ENCODE measurements at regions not wholly inside any gene's neighbourhood (a gene's known extent, or its start where the extent isn't known, plus 50 kb on each side); places are given as distances from the start of the nearest gene placed in this dataset.

DNA sequence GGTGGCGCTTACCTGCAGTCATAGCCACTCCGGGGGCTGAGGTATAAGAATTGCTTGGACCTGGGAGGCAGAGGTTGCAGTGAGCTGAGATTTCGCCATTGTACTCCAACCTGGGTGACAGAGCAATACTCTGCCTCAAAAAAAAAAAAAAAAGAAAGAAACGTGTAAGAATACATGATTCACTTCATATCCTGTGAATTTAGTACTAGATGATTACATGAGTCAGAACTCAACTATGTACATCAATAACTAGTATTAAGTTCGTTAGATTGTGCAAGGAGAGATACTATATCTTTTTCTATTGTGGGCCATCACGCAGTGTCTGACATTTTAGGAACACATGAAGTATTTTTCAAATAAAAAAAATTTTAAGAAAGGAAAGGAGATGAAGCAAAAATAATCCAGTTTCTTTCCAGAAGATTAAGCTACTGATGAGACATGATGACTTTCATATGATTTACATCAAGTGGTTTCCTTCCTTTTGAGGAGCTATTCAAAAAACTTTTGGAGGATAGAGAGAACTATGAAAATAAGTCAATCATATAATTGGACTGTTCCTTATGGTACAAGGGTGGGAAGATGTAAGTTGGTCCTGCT, 64.7 kb upstream of the EXOC1L start:
- no peak for DNase-seq

DNA sequence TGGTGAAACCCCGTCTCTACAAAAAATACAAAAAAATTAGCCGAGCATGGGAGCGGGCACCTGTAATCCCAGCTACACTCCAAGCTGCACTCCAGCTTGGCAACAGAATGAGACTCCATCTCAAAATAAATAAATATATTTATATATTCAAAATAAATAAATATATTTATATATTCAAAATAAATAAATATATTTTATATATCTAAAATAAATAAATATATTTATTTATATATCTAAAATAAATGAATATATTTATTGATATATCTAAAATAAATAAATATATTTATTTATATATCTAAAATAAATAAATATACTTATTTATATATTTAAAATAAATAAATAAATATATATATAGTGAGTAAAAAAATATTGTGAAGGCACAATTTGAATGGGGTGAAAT, 63.4 kb upstream of the EXOC1L start:
- DNase-seq = no peak

DNA sequence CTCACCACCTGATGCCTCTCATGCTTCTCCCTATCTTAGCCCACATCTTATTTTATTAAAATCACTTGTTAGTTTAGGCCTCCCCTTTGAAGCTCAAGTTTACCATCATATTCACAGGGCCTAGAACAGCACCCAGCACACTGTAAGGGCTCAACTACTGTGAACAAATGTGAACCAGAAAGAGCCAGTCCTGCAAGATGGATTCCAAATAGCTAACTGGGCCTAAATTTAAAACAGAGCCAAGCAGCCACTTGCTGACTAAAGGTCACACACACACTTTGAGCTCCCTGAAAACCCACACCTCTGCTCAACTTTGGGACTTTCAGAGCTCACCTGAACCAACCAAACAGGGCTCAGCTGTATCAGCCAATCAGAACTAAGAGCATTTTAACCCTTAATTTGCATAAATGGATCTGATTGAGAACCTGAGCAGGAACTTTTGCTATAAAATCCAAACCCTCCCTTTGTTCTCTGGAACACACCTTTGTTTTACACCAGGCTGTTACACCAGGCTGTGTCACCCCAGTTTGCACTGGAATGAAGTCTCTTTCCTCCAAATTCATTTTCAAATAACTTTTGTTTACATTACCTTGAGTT, 62.1 kb upstream of the EXOC1L start:
- no peak for DNase-seq

DNA sequence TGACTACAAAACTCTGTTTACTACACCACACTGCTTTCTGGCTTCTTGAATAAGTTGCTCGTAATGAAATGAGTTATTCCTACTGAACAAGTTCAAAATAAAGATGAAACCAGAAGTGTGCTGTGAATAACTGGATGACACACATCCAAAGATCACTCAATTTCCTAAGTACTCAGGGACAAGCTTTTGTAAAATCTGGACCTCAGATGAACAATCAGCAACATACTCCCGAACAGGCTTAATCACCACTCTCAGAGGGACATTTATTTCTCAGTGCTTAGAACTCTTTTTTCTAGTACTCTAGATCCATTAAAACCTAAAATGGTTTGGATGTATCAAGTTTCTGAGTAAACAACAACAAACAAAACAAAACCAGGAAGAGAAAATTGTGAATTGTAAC, 61.5 kb upstream of the EXOC1L start:
- DNase-seq = no peak

DNA sequence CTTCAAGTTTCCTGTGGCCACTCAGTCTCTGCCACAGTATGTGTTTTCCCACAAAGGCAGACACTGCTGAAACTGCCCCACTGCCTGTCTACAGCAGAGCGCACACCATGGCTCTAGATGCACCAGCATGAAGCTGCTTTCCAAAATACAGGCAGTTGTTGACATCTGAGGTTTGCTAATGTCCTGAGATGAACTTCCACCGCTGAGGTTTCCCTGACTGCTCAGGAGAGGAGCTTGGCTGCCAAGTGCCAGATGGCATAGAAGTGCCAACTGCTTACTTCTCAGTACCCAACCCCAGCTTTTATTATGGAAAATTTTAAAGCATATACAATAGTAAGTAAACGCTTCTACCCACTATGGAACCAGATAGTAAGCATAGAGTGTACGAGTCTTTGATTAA, 61.0 kb upstream of the EXOC1L start:
- no peak for DNase-seq

DNA sequence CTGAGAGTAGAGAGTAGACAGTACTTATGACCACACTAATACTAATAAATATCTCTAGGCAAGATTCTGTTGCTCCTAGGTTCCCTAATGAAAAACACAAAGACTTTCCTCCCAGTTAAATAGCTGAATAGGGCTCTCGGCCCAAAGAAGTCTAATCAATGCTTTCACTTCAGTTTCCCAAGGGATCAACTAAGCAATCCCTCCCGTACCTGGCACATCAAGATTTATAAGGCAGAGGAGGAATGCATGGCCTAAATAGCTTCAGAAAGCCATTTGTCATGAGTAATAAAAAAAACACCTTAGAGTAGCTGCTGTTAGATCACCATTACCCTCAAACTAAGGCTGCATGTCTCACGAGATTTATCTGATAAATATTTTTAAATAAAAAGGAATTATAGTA, 56.8 kb upstream of the EXOC1L start:
- DNase-seq = no peak

DNA sequence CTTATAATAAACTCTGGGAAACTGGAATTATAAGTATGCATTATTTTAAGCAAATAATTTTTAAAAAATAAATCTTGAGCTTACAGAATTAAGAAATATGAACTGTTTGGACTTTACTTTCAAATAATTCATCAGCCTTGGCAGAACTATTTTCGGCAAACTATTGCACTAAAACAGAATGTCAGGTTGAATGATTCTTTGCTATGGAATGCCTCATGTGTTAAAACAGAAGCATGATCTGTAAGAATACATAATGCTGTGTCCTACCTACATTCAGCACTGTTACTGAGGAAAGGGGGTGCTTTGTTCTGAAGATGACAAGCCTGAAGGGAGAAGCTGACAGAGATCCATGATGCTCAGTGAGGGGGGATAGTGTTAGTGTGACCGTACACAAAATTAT, 55.6 kb upstream of the EXOC1L start:
- DNase-seq = no peak

DNA sequence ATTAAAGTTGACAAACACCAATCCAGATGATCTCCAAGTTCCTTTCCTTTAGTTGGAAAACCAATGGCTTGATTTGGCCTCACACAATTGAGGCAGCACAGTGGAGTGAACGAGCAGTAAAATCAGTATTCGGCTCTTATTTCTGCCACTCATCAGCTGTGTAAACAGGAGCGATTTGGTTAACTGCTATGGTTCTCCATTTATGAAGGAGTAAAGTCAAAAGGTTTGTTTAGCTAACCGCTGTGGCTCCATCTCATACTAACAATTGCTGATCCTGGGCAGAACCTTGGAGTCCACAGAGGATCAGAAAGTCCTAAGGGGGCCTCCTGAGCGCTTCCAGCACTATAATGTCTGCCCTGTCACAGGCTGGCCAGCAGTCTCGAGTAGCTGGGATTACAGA, 54.5 kb upstream of the EXOC1L start:
- DNase-seq = no peak

DNA sequence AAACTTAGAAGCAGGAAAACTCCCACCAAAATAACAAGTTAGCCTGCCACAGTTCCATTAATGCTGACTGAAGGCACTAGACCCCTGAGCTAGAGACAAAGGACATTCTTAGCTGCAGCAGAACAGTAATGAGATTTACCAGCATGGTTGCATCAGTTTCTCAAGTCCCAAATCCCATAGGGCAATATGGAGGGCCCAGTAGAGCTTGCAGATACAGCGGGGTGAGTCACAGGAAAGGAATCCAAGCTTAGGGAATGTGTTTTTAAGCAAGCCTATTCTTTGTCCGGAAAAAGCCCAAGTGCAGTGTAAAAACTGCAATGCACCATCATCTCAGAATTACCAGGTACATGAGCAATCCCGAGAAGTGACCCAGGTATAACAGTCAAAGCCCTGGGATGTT, 51.3 kb upstream of the EXOC1L start:
- DNase-seq = no peak
